PC-9 (cell line): ENCODE measurements at regions not wholly inside any gene's neighbourhood (a gene's known extent, or its start where the extent isn't known, plus 50 kb on each side); places are given as distances from the start of the nearest gene placed in this dataset.

ENCODE experiments used
- BruUV-seq: library from RNA; stranded (reverse); fragments of 400-500 nt; replicated peaks from 2 replicates; lab custom pipeline; 2021; lab: Mats Ljungman, UMichigan
- CTCF ChIA-PET: fragments of 300-600 bp; sonication (Branson Sonifier 250); formaldehyde crosslinking; loops from one replicate; lab custom pipeline; 2022; ENCODE audit warnings: antibody characterized with exemption; lab: Charles Lee
- POLR2A ChIA-PET: fragments of 300-600 bp; sonication (Branson Sonifier 250); formaldehyde crosslinking; loops from one replicate; lab custom pipeline; 2022; ENCODE audit warnings: antibody characterized with exemption; ENCODE audit not compliant: unreplicated experiment; lab: Charles Lee
- DNase-seq, 2 experiments: peaks; one replicate each; pipeline versions ENCODE4 v3.0.0 to v3.0.0-alpha.2; 2015 to 2022; ENCODE audit warnings: mixed read lengths in 1 of 2
- H2AFZ ChIP-seq: fragments of 200-600 bp; sonication (generic); 2 replicates; pipeline ENCODE4 v1.8.1; 2017; ENCODE audit warnings: antibody characterized with exemption
- H3F3A ChIP-seq: fragments of 200-600 bp; sonication (generic); 2 replicates; pipeline ENCODE4 v1.8.1; 2017; ENCODE audit warnings: antibody characterized with exemption, mild to moderate bottlenecking, low read depth; ENCODE audit not compliant: insufficient read depth
- H3K27ac ChIP-seq: fragments of 200-600 bp; sonication (generic); 2 replicates; pipeline ENCODE4 v1.6.1; 2016; ENCODE audit warnings: mixed run types
- H3K27me3 ChIP-seq: fragments of 200-600 bp; sonication (generic); 2 replicates; pipeline ENCODE4 v1.6.1; 2016; ENCODE audit warnings: low read depth, mixed run types; ENCODE audit not compliant: insufficient read depth
- H3K36me3 ChIP-seq: fragments of 200-600 bp; sonication (generic); 2 replicates; pipeline ENCODE4 v1.6.1; 2016; ENCODE audit warnings: low read depth, mixed run types
- H3K4me1 ChIP-seq: fragments of 200-600 bp; sonication (generic); replicated peaks from 2 replicates; pipeline ENCODE4 v1.6.1; 2016; ENCODE audit warnings: mixed run types; ENCODE audit not compliant: insufficient read depth
- H3K4me2 ChIP-seq: fragments of 200-600 bp; sonication (generic); 2 replicates; pipeline ENCODE4 v1.6.1; 2017; ENCODE audit warnings: mixed run types
- H3K4me3 ChIP-seq: fragments of 200-600 bp; sonication (generic); 2 replicates; pipeline ENCODE4 v1.6.1; 2016; ENCODE audit warnings: mixed run types
- H3K79me2 ChIP-seq: fragments of 200-600 bp; sonication (generic); 2 replicates; pipeline ENCODE4 v1.6.1; 2017; ENCODE audit warnings: low read depth, mixed run types
- H3K9me2 ChIP-seq: fragments of 200-600 bp; sonication (generic); 2 replicates; pipeline ENCODE4 v1.8.1; 2017; ENCODE audit warnings: mild to moderate bottlenecking; ENCODE audit not compliant: insufficient read depth
- H3K9me3 ChIP-seq: fragments of 200-600 bp; sonication (generic); 2 replicates; pipeline ENCODE4 v1.8.1; 2016; ENCODE audit warnings: low read depth; ENCODE audit not compliant: insufficient read depth
- H4K20me1 ChIP-seq: fragments of 200-600 bp; sonication (generic); 2 replicates; pipeline ENCODE4 v1.8.1; 2017; ENCODE audit not compliant: insufficient read depth
- CTCF ChIP-seq: fragments of 200-600 bp; sonication (generic); conservative IDR thresholded peaks from 2 replicates; pipeline ENCODE4 v1.6.1; 2017; ENCODE audit warnings: mixed run types, antibody characterized with exemption, mild to moderate bottlenecking, moderate library complexity
- EZH2 ChIP-seq: fragments of 200-600 bp; sonication (generic); IDR thresholded peaks from 2 replicates; pipeline ENCODE4 v1.8.0; 2017; ENCODE audit warnings: antibody characterized with exemption, low read depth
- intact Hi-C: fragments of 100-400 bp; cut with micrococcal nuclease; formaldehyde crosslinking; loops from one replicate; pipeline ENCODE4 v1.10.0; 2022; ENCODE audit not compliant: unreplicated experiment

GRCh38 chr17:72373910-72374741 is 253.3 kb downstream of the SOX9 start:
- ChIA-PET CTCF (no interaction called here), POLR2A (no interaction called here)
- no peaks in the 10 kb centered on the region for H3K36me3 ChIP-seq
- no peak overlapping the region for H2AFZ ChIP-seq
- H3K4me2 ChIP-seq: no peak overlapping the region
- intact Hi-C loops: no loop called here
- no TSS peak for BruUV-seq
- no peaks in the 10 kb centered on the region for H4K20me1 ChIP-seq
- DNase-seq: no peak
- TF ChIP-seq EZH2: no peak
- no peak overlapping the region for H3K4me3 ChIP-seq
- no peaks in the 10 kb centered on the region for H3K79me2 ChIP-seq
- H3K27ac ChIP-seq: no peak overlapping the region
- peaks cover 5% of the 10 kb centered on the region; the same call in 1 of the 2 replicates for H3K4me1 ChIP-seq
- H3K27me3 ChIP-seq: no peaks in the 10 kb centered on the region
- H3K9me2 ChIP-seq: no peaks in the 10 kb centered on the region
- H3F3A ChIP-seq: no peaks in the 10 kb centered on the region
- no peaks in the 10 kb centered on the region for H3K9me3 ChIP-seq

GRCh38 chr17:72376526-72377345 is 255.9 kb downstream of the SOX9 start:
- Histone ChIP-seq H3K36me3 (no peaks in the 10 kb centered on the region), H3K4me1 (no peaks in the 10 kb centered on the region), H4K20me1 (no peaks in the 10 kb centered on the region), H3K4me2 (no peak overlapping the region), H3K9me3 (no peaks in the 10 kb centered on the region), H3K4me3 (no peak overlapping the region), H3K79me2 (no peaks in the 10 kb centered on the region), H3K27ac (no peak overlapping the region), H3K9me2 (no peaks in the 10 kb centered on the region), H3K27me3 (no peaks in the 10 kb centered on the region), H2AFZ (no peak overlapping the region), H3F3A (no peaks in the 10 kb centered on the region)
- BruUV-seq: no TSS peak
- DNase-seq: no peak
- intact Hi-C loops: no loop called here
- ChIA-PET CTCF (no interaction called here), POLR2A (no interaction called here)
- TF ChIP-seq EZH2: no peak
- no peak for TF ChIP-seq CTCF

GRCh38 chr17:72378414-72379390 is 257.9 kb downstream of the SOX9 start:
- H3F3A ChIP-seq: no peaks in the 10 kb centered on the region
- no peaks in the 10 kb centered on the region for H3K9me3 ChIP-seq
- H3K4me2 ChIP-seq: no peak overlapping the region
- H3K4me3 ChIP-seq: no peak overlapping the region
- no peak overlapping the region for H3K27ac ChIP-seq
- DNase-seq: no peak
- intact Hi-C loops: no loop called here
- no peak overlapping the region for H2AFZ ChIP-seq
- H3K27me3 ChIP-seq: no peaks in the 10 kb centered on the region
- no TSS peak for BruUV-seq
- no peaks in the 10 kb centered on the region for H4K20me1 ChIP-seq
- POLR2A ChIA-PET: no interaction called here
- no peaks in the 10 kb centered on the region for H3K4me1 ChIP-seq
- CTCF ChIA-PET: interaction anchor here (0.6 kb wide), 1 partner anchor 78 kb away, joined by 3 read pairs; no protein-coding TSS in a partner anchor
- no peaks in the 10 kb centered on the region for H3K9me2 ChIP-seq
- no peak for TF ChIP-seq EZH2
- TF ChIP-seq CTCF: no peak
- no peaks in the 10 kb centered on the region for H3K36me3 ChIP-seq
- no peaks in the 10 kb centered on the region for H3K79me2 ChIP-seq
